ENCODE measurements at regions not wholly inside any gene's neighbourhood (a gene's known extent, or its start where the extent isn't known, plus 50 kb on each side); places are given as distances from the start of the nearest gene placed in this dataset.

- TF ChIP-seq CTCF (IDR thresholded peaks at IDR 0.05; ENCODE audit: insufficient read depth, low read length, poor library complexity, severe bottlenecking): no peak
- TF ChIP-seq EZH2phosphoT487 (conservative IDR thresholded peaks at IDR 0.05; ENCODE audit: low read length): no peak
Observed at GRCh38 chrX:121958886-121959285, 911.5 kb downstream of the GLUD2 start.
